ENCODE measurements at regions not wholly inside any gene's neighbourhood (a gene's known extent, or its start where the extent isn't known, plus 50 kb on each side); places are given as distances from the start of the nearest gene placed in this dataset.
A peak's percentile ranks its signal among the peaks of the same experiment; 100 is the strongest.

GRCh38 chr10:8449909-8450308, 395.4 kb downstream of the GATA3 start:
- no peak for TF ChIP-seq CTCF (IDR thresholded peaks at IDR 0.05; ENCODE audit: borderline replicate concordance, extremely low read depth, insufficient read depth)

GRCh38 chr10:8453587-8453986, 399.1 kb downstream of the GATA3 start:
- Histone ChIP-seq H3K36me3 (ENCODE audit: control insufficient read depth in 2 of 3, insufficient read depth in 3 of 3, low read length in 3 of 3) (no peaks in the 10 kb centered on the region), H3K9me3 (ENCODE audit: control insufficient read depth in 2 of 3, insufficient read depth in 1 of 3, low read length in 3 of 3) (peaks cover 0 to 3% (median 0%) of the 10 kb centered on the region in 3 donors), H3K9ac (ENCODE audit: low read length in 3 of 3) (no peak overlapping the region), H3K4me3 (ENCODE audit: low read length in 3 of 3) (no peak overlapping the region), H3K27me3 (ENCODE audit: control insufficient read depth, insufficient read depth, low read length) (no peaks in the 10 kb centered on the region), H3K27ac (ENCODE audit: low read depth in 2 of 2, low read length in 2 of 2) (no peak overlapping the region), H3K4me1 (ENCODE audit: control insufficient read depth in 2 of 3, insufficient read depth in 2 of 3, low read depth in 1 of 3, low read length in 3 of 3) (no peaks in the 10 kb centered on the region)
- no peak for DNase-seq
- TF ChIP-seq CTCF (IDR thresholded peaks at IDR 0.05; ENCODE audit: borderline replicate concordance, extremely low read depth, insufficient read depth), result no peak
- no peak for FAIRE-seq
- intact Hi-C loops (cut with DNase I), result no loop called here

More at GRCh38 chr10:8449909-8450308, 395.4 kb downstream of the GATA3 start:
- Histone ChIP-seq H3K27ac (ENCODE audit: low read depth in 2 of 2, low read length in 2 of 2) (no peak overlapping the region), H3K9me3 (ENCODE audit: control insufficient read depth in 2 of 3, insufficient read depth in 1 of 3, low read length in 3 of 3) (no peaks in the 10 kb centered on the region), H3K36me3 (ENCODE audit: control insufficient read depth in 2 of 3, insufficient read depth in 3 of 3, low read length in 3 of 3) (no peaks in the 10 kb centered on the region), H3K4me3 (ENCODE audit: low read length in 3 of 3) (no peak overlapping the region), H3K4me1 (ENCODE audit: control insufficient read depth in 2 of 3, insufficient read depth in 2 of 3, low read depth in 1 of 3, low read length in 3 of 3) (no peaks in the 10 kb centered on the region), H3K27me3 (ENCODE audit: control insufficient read depth, insufficient read depth, low read length) (no peaks in the 10 kb centered on the region), H3K9ac (ENCODE audit: low read length in 3 of 3) (no peak overlapping the region)
- DNase-seq, result no peak
- intact Hi-C loops (cut with DNase I), result no loop called here
- FAIRE-seq, result no peak

- Histone ChIP-seq H3K9ac (ENCODE audit: low read length in 3 of 3) (no peak overlapping the region), H3K36me3 (ENCODE audit: control insufficient read depth in 2 of 3, insufficient read depth in 3 of 3, low read length in 3 of 3) (no peaks in the 10 kb centered on the region), H3K4me3 (ENCODE audit: low read length in 3 of 3) (no peak overlapping the region), H3K9me3 (ENCODE audit: control insufficient read depth in 2 of 3, insufficient read depth in 1 of 3, low read length in 3 of 3) (peaks cover 0 to 3% (median 0%) of the 10 kb centered on the region in 3 donors), H3K4me1 (ENCODE audit: control insufficient read depth in 2 of 3, insufficient read depth in 2 of 3, low read depth in 1 of 3, low read length in 3 of 3) (no peaks in the 10 kb centered on the region), H3K27ac (ENCODE audit: low read depth in 2 of 2, low read length in 2 of 2) (no peak overlapping the region), H3K27me3 (ENCODE audit: control insufficient read depth, insufficient read depth, low read length) (no peaks in the 10 kb centered on the region)
- intact Hi-C loops (cut with DNase I), result no loop called here
- TF ChIP-seq CTCF (IDR thresholded peaks at IDR 0.05; ENCODE audit: borderline replicate concordance, extremely low read depth, insufficient read depth), result no peak
- no peak for FAIRE-seq
- DNase-seq, result no peak
These were observed 399.9 kb downstream of the GATA3 start for GRCh38 chr10:8454357-8454756.

- DNase-seq, result peak in 1 of 5 donors; percentile 43
- Histone ChIP-seq H3K27ac (ENCODE audit: low read depth in 2 of 2, low read length in 2 of 2) (no peak overlapping the region), H3K4me1 (ENCODE audit: control insufficient read depth in 2 of 3, insufficient read depth in 2 of 3, low read depth in 1 of 3, low read length in 3 of 3) (no peaks in the 10 kb centered on the region), H3K9ac (ENCODE audit: low read length in 3 of 3) (no peak overlapping the region), H3K4me3 (ENCODE audit: low read length in 3 of 3) (no peak overlapping the region), H3K9me3 (ENCODE audit: control insufficient read depth in 2 of 3, insufficient read depth in 1 of 3, low read length in 3 of 3) (peaks cover 0 to 3% (median 0%) of the 10 kb centered on the region in 3 donors), H3K27me3 (ENCODE audit: control insufficient read depth, insufficient read depth, low read length) (no peaks in the 10 kb centered on the region), H3K36me3 (ENCODE audit: control insufficient read depth in 2 of 3, insufficient read depth in 3 of 3, low read length in 3 of 3) (no peaks in the 10 kb centered on the region)
- FAIRE-seq, result no peak
- intact Hi-C loops (cut with DNase I), result no loop called here
- TF ChIP-seq CTCF (IDR thresholded peaks at IDR 0.05; ENCODE audit: borderline replicate concordance, extremely low read depth, insufficient read depth), result no peak
These were observed 400.7 kb downstream of the GATA3 start for GRCh38 chr10:8455181-8455580.

All from kidney (tissue), 13 donors.